ENCODE measurements at regions not wholly inside any gene's neighbourhood (a gene's known extent, or its start where the extent isn't known, plus 50 kb on each side); places are given as distances from the start of the nearest gene placed in this dataset.

DNA sequence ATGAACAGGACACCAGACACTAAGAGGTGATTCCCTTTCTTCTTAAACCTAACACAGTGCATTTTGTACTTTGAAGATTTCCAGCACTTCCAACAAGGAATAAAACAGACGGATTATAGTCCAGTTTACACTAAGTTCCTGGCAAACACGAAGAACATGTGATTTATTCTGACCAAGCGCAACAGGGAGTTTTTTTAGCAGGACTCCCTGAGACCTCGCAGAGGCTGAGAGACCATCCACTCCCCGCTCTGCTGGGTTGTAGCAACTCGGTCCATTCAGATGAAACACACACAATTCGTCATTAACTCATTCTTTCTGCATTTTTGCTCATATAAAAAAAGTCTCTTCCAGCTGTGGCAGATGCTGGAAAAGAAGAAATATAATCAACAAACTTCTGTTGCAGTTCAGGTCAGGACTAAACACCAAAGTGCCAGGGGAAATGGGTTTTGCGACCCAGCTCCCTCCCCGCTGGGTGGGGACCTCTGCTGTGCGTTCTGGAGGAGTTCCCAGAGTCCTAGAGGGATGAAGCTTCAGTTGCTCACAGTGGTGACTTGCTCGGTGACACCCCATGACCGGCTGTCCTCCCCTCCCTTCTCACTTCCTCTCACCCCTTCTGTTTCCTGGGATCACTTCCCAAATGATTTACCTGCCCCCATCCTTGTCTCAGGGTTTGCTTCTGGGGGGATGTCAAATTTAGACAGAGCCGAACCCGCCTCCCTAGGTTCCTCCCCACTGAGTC, 52.5 kb downstream of the KCNF1 start:
- Histone ChIP-seq H3K36me3 (ENCODE audit: control insufficient read depth, insufficient read depth, low read length) (no peaks in the 10 kb centered on the region), H3K4me3 (replicated peaks; ENCODE audit: low read depth, low read length) (no peak overlapping the region), H3K27me3 (replicated peaks; ENCODE audit: control insufficient read depth, insufficient read depth, low read length) (peaks cover 6% of the 10 kb centered on the region)
- no peak for DNase-seq (ENCODE audit: extremely low read depth, insufficient read length)
- TF ChIP-seq, protein P1, sequence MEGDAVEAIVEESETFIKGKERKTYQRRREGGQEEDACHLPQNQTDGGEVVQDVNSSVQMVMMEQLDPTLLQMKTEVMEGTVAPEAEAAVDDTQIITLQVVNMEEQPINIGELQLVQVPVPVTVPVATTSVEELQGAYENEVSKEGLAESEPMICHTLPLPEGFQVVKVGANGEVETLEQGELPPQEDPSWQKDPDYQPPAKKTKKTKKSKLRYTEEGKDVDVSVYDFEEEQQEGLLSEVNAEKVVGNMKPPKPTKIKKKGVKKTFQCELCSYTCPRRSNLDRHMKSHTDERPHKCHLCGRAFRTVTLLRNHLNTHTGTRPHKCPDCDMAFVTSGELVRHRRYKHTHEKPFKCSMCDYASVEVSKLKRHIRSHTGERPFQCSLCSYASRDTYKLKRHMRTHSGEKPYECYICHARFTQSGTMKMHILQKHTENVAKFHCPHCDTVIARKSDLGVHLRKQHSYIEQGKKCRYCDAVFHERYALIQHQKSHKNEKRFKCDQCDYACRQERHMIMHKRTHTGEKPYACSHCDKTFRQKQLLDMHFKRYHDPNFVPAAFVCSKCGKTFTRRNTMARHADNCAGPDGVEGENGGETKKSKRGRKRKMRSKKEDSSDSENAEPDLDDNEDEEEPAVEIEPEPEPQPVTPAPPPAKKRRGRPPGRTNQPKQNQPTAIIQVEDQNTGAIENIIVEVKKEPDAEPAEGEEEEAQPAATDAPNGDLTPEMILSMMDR (IDR thresholded peaks at IDR 0.05; ENCODE audit: insufficient read depth, low read length, poor library complexity, severe bottlenecking) = no peak

DNA sequence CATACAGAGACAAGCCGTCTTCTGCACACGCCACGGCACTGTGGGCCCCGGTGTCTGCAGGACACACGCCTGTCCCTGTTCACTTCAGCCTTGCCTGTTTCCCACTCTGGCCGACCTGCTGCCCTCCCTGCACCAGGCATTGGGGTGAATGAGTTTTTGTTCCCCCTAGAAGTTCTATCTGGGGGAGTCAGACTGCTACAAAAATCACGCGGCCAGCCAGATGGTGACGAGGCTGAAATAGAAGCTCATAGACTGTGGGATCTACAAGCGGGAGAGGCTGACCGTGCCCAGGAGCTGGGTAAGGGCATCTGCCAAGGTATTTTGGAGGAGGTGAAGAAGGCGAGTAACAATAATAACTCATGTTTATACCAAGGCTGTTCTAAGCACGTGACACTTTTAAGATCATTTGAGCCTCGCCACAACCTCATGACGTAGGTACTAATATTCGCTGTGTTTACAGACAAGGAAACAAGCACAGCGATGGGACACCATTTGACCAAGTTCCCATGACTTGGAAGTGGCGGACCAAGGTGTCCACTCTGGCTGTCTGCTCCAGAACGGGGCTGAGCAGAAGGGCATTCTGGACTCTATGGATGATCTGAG, 53.6 kb downstream of the KCNF1 start:
- H3K4me3 ChIP-seq (replicated peaks; ENCODE audit: low read depth, low read length) = no peak overlapping the region
- DNase-seq (ENCODE audit: extremely low read depth, insufficient read length) = no peak
- TF ChIP-seq, protein P1 (IDR thresholded peaks at IDR 0.05; ENCODE audit: insufficient read depth, low read length, poor library complexity, severe bottlenecking) = no peak
- H3K27me3 ChIP-seq (replicated peaks; ENCODE audit: control insufficient read depth, insufficient read depth, low read length) = peaks cover 6% of the 10 kb centered on the region
- no peaks in the 10 kb centered on the region for H3K36me3 ChIP-seq (ENCODE audit: control insufficient read depth, insufficient read depth, low read length)

DNA sequence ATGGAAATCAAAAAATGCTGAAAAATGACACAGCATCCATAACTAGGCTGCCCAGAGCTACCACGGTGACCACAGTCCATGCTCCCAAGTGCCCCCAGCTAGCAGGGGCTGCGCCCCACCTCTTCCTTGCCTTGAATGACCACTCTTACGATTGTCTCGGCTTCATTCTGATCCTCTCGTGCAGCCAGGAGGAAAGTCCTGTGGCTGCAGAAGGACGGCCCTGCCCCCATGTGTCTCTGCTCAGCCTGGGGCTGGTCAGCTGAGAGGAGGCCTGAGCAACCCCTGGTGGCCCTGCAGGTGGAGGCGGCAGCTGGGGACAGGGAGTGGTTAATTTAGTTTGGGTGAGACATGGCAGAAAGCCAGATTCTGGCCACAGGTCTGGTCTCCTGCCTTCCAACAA, 54.3 kb downstream of the KCNF1 start:
- H3K4me3 ChIP-seq (replicated peaks; ENCODE audit: low read depth, low read length) = no peak overlapping the region
- no peak for DNase-seq (ENCODE audit: extremely low read depth, insufficient read length)
- peaks cover 6% of the 10 kb centered on the region for H3K27me3 ChIP-seq (replicated peaks; ENCODE audit: control insufficient read depth, insufficient read depth, low read length)
- TF ChIP-seq, protein P1 (IDR thresholded peaks at IDR 0.05; ENCODE audit: insufficient read depth, low read length, poor library complexity, severe bottlenecking) = no peak
- H3K36me3 ChIP-seq (ENCODE audit: control insufficient read depth, insufficient read depth, low read length) = no peaks in the 10 kb centered on the region

DNA sequence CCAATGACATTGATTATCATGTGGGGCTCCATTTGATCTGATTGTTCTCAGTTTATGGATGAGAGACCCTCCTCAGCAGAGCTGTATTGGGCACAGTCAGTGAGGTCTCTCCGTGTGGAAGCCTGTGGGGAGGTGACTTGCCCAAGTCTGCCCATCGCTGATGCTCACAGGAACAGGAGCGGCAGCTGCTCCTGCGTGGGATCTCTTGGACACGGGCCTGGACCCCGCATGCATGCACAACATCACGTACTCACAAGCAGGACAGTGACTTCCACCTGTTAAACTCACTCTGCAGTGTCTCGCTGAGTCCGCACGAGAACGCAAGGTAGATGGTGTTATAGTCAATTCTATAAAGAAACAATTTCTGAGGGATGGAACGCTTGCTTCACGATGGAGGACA, 55.0 kb downstream of the KCNF1 start:
- Histone ChIP-seq H3K4me3 (replicated peaks; ENCODE audit: low read depth, low read length) (no peak overlapping the region), H3K36me3 (ENCODE audit: control insufficient read depth, insufficient read depth, low read length) (no peaks in the 10 kb centered on the region), H3K27me3 (replicated peaks; ENCODE audit: control insufficient read depth, insufficient read depth, low read length) (peaks cover 6% of the 10 kb centered on the region)
- TF ChIP-seq, protein P1 (IDR thresholded peaks at IDR 0.05; ENCODE audit: insufficient read depth, low read length, poor library complexity, severe bottlenecking) = no peak
- no peak for DNase-seq (ENCODE audit: extremely low read depth, insufficient read length)

DNA sequence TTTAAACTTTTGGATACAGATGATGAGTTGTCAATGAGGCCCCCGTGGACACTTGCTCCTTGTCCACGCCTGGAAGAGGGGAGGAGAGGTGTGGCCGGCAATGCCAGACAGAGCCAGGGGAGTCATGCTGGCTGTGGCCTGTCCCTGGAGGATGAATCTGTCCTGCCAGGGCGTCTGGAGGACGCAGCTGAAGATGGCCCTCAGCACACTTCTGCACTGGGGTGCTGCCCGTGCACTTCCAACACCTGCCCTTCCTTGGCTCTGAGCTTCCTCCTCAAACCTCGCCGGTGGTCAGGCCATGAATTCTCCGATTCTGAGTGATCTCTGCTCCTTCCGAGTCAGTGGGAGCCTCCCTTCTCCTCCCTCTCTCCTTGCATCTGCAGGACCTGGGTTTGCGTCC, 56.4 kb downstream of the KCNF1 start:
- TF ChIP-seq, protein P1 (IDR thresholded peaks at IDR 0.05; ENCODE audit: insufficient read depth, low read length, poor library complexity, severe bottlenecking) = no peak
- Histone ChIP-seq H3K36me3 (ENCODE audit: control insufficient read depth, insufficient read depth, low read length) (no peaks in the 10 kb centered on the region), H3K27me3 (replicated peaks; ENCODE audit: control insufficient read depth, insufficient read depth, low read length) (peaks cover 6% of the 10 kb centered on the region), H3K4me3 (replicated peaks; ENCODE audit: low read depth, low read length) (no peak overlapping the region)
- no peak for DNase-seq (ENCODE audit: extremely low read depth, insufficient read length)
